Lower lobe of right lung (tissue), 2 donors: ENCODE measurements at regions not wholly inside any gene's neighbourhood (a gene's known extent, or its start where the extent isn't known, plus 50 kb on each side); places are given as distances from the start of the nearest gene placed in this dataset.

Source experiments
- ATAC-seq, 2 donors: fragments of 200-7000 bp; cut with Tn5 transposase; one replicate each; pipeline ENCODE4 v1.9.1; 2020 to 2022; ENCODE audit warnings: mild to moderate bottlenecking in 2 of 2, moderate library complexity in 2 of 2
- DNase-seq: peaks from one replicate; pipeline ENCODE4 v3.0.0-alpha.2; 2020
- H3K27ac ChIP-seq: fragments of 200-600 bp; one replicate; pipeline ENCODE4 v1.8.0; 2022
- H3K27me3 ChIP-seq: fragments of 200-600 bp; one replicate; pipeline ENCODE4 v1.8.0; 2022; ENCODE audit warnings: low read depth
- H3K36me3 ChIP-seq: fragments of 200-600 bp; one replicate; pipeline ENCODE4 v1.8.0; 2022; ENCODE audit warnings: mild to moderate bottlenecking
- H3K4me1 ChIP-seq: fragments of 200-600 bp; one replicate; pipeline ENCODE4 v1.8.0; 2022
- H3K4me3 ChIP-seq: fragments of 200-600 bp; one replicate; pipeline ENCODE4 v1.8.0; 2022; ENCODE audit warnings: mild to moderate bottlenecking
- H3K9me3 ChIP-seq: fragments of 200-600 bp; one replicate; pipeline ENCODE4 v1.8.0; 2022
- CTCF ChIP-seq: fragments of 200-600 bp; IDR thresholded peaks from one replicate; pipeline ENCODE4 v1.8.0; 2022; ENCODE audit warnings: antibody characterized with exemption, mild to moderate bottlenecking
- intact Hi-C: fragments of 100-400 bp; cut with DNase I; formaldehyde crosslinking; loops from one replicate; pipeline ENCODE4 v1.11.0; 2022
- donor health status: DM: no; HTN: yes; CAD: no; lungs with severe emphysema.

GRCh38 chr2:188869550-188869949, 104.6 kb upstream of the COL3A1 start:
- DNase-seq (no peak), ATAC-seq (no peak)
- intact Hi-C loops: no loop called here

DNA sequence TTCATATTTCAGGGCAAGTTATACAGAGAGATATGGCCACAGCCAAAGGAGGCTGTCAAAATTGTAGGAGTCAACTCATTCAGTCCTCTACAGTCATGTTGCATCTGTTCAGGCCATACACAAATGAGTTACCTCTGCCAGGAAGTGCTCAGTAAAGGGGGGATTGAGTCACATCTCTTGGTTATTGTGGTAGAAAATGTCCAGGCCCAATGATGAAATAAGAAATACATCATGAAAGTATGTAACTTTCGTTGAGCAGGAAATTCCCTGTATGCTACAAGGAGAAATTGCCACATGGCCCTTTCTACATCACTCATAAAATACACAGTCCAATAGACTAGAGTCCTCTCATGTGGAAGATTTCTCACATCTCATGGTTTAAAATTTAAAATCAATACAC, 103.9 kb upstream of the COL3A1 start:
- TF ChIP-seq CTCF: no peak
- no peak overlapping the region for H3K27ac ChIP-seq
- H3K27me3 ChIP-seq: no peaks in the 10 kb centered on the region
- intact Hi-C loops: no loop called here
- no peak overlapping the region for H3K4me3 ChIP-seq
- DNase-seq (no peak), ATAC-seq (no peak)
- no peaks in the 10 kb centered on the region for H3K36me3 ChIP-seq
- H3K4me1 ChIP-seq: no peaks in the 10 kb centered on the region
- peaks cover 4% of the 10 kb centered on the region for H3K9me3 ChIP-seq

More at GRCh38 chr2:188869550-188869949, 104.6 kb upstream of the COL3A1 start:
- Histone ChIP-seq H3K27me3 (no peaks in the 10 kb centered on the region), H3K27ac (no peak overlapping the region), H3K9me3 (peaks cover 4% of the 10 kb centered on the region), H3K4me1 (no peaks in the 10 kb centered on the region), H3K36me3 (no peaks in the 10 kb centered on the region), H3K4me3 (no peak overlapping the region)
- TF ChIP-seq CTCF: no peak

DNA sequence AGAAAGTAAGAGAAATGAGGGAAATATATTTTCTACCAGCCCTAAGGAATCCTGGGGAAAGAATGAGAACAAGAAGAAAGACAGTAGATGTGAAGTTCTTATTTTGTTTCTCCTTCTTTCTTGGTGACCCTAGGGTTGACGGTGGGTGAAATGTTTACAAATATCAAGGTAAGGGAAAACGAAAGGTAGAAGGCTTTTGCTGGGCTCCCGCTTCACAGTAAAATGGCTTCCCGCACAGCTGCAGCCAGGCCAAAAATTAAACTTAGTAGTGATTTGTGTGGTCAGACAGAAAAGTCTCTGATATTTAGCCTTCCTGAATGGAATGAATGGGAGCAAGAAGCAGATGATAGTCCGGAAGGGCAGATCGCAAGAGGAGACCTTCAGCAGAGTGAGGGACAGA, 99.1 kb upstream of the COL3A1 start:
- Histone ChIP-seq H3K27ac (no peak overlapping the region), H3K9me3 (no peaks in the 10 kb centered on the region), H3K36me3 (no peaks in the 10 kb centered on the region), H3K4me3 (no peak overlapping the region), H3K27me3 (no peaks in the 10 kb centered on the region), H3K4me1 (no peaks in the 10 kb centered on the region)
- intact Hi-C loops: no loop called here
- DNase-seq: no peak
- no peak for TF ChIP-seq CTCF
- ATAC-seq: no peak

DNA sequence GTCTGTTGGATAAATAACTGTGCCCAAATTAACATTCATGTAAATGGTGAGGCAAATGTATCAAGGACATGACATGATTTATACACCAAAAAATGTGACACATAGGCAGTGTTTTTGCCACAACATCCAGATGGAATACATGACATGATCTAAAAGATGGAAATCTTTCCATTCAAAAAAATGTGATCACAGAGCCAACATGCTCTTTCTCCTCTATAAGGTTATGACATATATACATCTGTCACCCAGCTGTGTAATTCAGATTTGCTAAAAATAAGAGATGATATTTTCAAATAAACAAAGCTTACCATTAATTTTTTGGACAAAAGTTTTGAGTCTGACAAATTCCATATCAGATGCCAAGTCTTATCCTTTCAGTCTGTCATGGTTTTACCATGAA, 95.5 kb upstream of the COL3A1 start:
- intact Hi-C loops: no loop called here
- no peaks in the 10 kb centered on the region for H3K36me3 ChIP-seq
- no peak for DNase-seq
- H3K27ac ChIP-seq: no peak overlapping the region
- H3K9me3 ChIP-seq: no peaks in the 10 kb centered on the region
- H3K4me1 ChIP-seq: no peaks in the 10 kb centered on the region
- H3K27me3 ChIP-seq: no peaks in the 10 kb centered on the region
- H3K4me3 ChIP-seq: no peak overlapping the region
- TF ChIP-seq CTCF: no peak
- no peak for ATAC-seq

GRCh38 chr2:188880740-188881139, 93.4 kb upstream of the COL3A1 start:
- Histone ChIP-seq H3K4me3 (no peak overlapping the region), H3K27ac (no peak overlapping the region), H3K36me3 (no peaks in the 10 kb centered on the region), H3K27me3 (no peaks in the 10 kb centered on the region), H3K9me3 (no peaks in the 10 kb centered on the region), H3K4me1 (no peaks in the 10 kb centered on the region)
- DNase-seq (no peak), ATAC-seq (no peak)
- intact Hi-C loops: no loop called here
- no peak for TF ChIP-seq CTCF

DNA sequence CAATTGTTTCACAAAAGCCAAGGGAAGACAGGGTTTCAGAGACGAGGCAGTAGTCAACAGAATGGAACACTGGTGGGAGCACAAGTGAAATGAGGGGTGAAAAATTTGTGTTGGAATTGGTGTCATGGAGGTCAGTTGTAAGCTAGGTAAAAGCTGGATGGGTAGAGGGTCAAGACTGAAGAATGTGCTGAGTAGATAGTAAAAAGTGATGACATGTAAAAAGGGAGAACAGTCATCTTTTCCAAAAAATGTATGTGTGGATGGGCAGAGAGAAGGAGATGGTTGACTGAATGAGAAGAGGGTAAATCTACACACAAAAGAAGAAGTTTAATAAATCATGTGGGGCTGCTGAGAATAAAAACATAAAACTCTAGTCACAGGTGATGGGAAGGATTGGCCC, 92.7 kb upstream of the COL3A1 start:
- Histone ChIP-seq H3K9me3 (no peaks in the 10 kb centered on the region), H3K36me3 (no peaks in the 10 kb centered on the region), H3K4me3 (no peak overlapping the region), H3K4me1 (no peaks in the 10 kb centered on the region), H3K27me3 (no peaks in the 10 kb centered on the region), H3K27ac (no peak overlapping the region)
- DNase-seq: no peak
- intact Hi-C loops: no loop called here
- ATAC-seq: no peak
- no peak for TF ChIP-seq CTCF
